Stimulated activated naive B cell treated with anti-CD40 and anti-IgM and Interleukin-4, amounts not matched to agents 10 μg/mL and 1 μg/mL and 100 μg/mL, for 72 hours (primary cell): ENCODE measurements at regions not wholly inside any gene's neighbourhood (a gene's known extent, or its start where the extent isn't known, plus 50 kb on each side); places are given as distances from the start of the nearest gene placed in this dataset.

Experiments
- ATAC-seq, 2 donors: fragments of 150-1000 bp; cut with Tn5 transposase; replicated peaks; 2 replicates each; pipeline ENCODE4 v1.10.0; 2021; ENCODE audit warnings: moderate library complexity in 1 of 2
- DNase-seq: peaks from one replicate; pipeline ENCODE4 v3.0.0; 2021
- H3K27ac Mint-ChIP-seq: one replicate; pipeline ENCODE4 v1.8.0; 2022; ENCODE audit warnings: mild to moderate bottlenecking, mixed read lengths
- H3K27me3 Mint-ChIP-seq, 2 donors: one replicate each; pipeline ENCODE4 v1.8.0; 2022; ENCODE audit warnings: mixed read lengths in 2 of 2
- H3K36me3 Mint-ChIP-seq, 2 donors: one replicate each; pipeline ENCODE4 v1.8.0; 2022; ENCODE audit warnings: mixed read lengths in 2 of 2, mild to moderate bottlenecking in 1 of 2
- H3K4me1 Mint-ChIP-seq, 2 donors: one replicate each; pipeline ENCODE4 v1.8.0; 2022; ENCODE audit warnings: mixed read lengths in 2 of 2, mild to moderate bottlenecking in 1 of 2
- H3K4me3 Mint-ChIP-seq, 2 donors: one replicate each; pipeline ENCODE4 v1.8.0; 2022; ENCODE audit warnings: mild to moderate bottlenecking in 2 of 2, mixed read lengths in 2 of 2, moderate library complexity in 1 of 2
- H3K9me3 Mint-ChIP-seq, 2 donors: one replicate each; pipeline ENCODE4 v1.8.0; 2022; ENCODE audit warnings: mixed read lengths in 2 of 2, mild to moderate bottlenecking in 1 of 2

DNA sequence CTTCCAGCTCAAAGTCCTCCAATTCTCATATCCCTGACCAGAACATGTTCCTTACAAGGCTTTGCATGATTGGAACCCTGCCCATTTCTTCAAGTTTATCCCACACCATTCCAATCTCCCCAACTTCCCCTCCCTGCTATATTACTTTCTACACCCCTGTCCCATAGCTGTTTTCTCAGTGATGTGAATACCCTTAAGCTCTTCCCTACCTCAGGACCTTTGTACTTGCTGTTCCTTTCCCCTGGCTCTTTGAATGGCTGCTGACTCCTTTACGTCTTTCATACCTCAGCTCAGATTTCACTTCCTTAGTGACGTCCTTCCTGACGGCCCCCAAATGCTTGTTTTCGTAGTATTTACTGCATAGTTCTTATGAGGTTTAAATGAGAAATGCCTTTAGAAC is 166.2 kb upstream of the ZNF462 start:
- Mint-ChIP-seq H3K4me3 (no peak overlapping the region), H3K27ac (no peak overlapping the region), H3K4me1 (no peaks in the 10 kb centered on the region), H3K9me3 (peaks cover 3% of the 10 kb centered on the region in 2 donors), H3K36me3 (no peaks in the 10 kb centered on the region), H3K27me3 (no peaks in the 10 kb centered on the region)
- ATAC-seq (no peak), DNase-seq (no peak)

DNA sequence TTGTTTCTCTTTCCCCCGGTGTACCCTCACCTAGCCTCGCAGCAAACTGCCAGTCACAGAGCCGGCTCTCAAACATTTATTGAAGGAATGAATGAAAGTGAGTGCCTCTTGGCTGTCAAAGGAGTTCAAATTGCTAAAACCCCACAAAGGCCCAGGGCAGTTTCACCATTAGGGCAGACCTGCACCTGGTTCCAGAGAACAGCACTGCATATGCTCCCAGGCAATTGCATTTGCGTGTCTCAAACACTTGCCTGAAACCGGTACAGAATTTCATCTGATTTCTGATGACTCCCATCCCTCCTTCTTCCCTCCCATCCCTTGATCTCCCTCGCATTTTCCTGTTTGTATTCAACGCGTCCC is 165.6 kb upstream of the ZNF462 start:
- H3K36me3 Mint-ChIP-seq = no peaks in the 10 kb centered on the region
- no peak overlapping the region for H3K27ac Mint-ChIP-seq
- DNase-seq (no peak), ATAC-seq (no peak)
- H3K4me1 Mint-ChIP-seq = no peaks in the 10 kb centered on the region
- H3K27me3 Mint-ChIP-seq = no peaks in the 10 kb centered on the region
- H3K4me3 Mint-ChIP-seq = no peak overlapping the region
- H3K9me3 Mint-ChIP-seq = peaks cover 4% of the 10 kb centered on the region in 2 donors

DNA sequence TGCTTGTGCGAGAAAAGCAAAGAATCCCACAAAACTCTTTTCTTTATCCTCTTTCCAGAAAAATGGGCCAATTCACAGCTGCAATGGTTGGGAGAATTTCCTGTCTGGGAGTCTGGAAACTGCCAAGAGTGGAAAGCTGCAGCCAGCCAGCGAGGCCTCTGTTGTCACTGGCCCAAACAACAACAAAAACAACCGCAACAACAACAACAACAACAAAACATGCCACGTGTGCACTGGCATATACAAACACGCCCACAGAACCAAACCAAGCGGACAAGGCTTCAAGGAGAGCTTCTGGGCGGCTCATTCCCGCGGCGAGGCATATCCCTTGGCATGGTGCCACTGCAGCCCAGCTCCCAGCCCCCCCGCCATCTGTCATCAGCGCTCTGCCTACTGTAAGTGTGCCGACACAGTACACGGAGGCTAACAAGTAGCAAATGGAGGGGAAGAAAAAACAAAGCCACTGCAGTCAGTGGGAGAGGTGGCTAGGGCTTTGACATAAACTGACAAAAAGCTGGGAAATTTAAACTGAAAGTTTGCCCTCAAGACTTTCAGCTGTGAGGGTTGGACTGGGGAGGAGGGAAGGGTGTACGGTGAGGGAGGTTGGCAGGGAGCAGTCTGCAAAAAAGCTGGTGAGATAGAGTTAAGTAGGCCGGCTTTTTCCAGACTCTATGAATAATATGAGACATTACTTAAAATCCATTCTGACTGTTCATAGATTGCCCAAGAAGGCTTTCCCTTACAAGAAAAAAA is 165.0 kb upstream of the ZNF462 start:
- no peak overlapping the region for H3K27ac Mint-ChIP-seq
- H3K9me3 Mint-ChIP-seq = peaks cover 4 to 7% of the 10 kb centered on the region in 2 donors
- ATAC-seq = no peak
- no peak overlapping the region for H3K4me3 Mint-ChIP-seq
- H3K36me3 Mint-ChIP-seq = no peaks in the 10 kb centered on the region
- H3K4me1 Mint-ChIP-seq = no peaks in the 10 kb centered on the region
- no peak for DNase-seq
- H3K27me3 Mint-ChIP-seq = no peaks in the 10 kb centered on the region

DNA sequence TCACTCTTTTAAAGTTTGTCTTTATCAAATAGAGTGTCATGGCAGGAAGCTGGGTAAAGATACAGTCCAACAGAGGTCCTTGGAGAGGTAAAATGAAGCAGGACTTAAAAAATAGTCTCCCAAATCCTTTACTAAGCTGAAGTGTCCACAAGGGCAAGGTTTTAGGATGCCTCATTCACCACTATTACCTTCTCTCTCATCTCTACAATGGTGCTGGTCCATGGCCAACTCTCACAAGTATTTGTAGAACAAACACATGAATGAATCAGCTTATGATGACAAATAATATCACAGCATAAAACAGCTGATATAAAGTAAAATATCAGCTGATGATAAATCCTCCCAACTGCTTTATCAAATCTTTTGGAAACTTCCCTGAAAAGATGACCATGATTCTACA is 162.3 kb upstream of the ZNF462 start:
- DNase-seq (no peak), ATAC-seq (no peak)
- H3K4me1 Mint-ChIP-seq = no peaks in the 10 kb centered on the region
- peaks cover 7% of the 10 kb centered on the region in 2 donors for H3K9me3 Mint-ChIP-seq
- H3K4me3 Mint-ChIP-seq = no peak overlapping the region
- no peaks in the 10 kb centered on the region for H3K36me3 Mint-ChIP-seq
- H3K27ac Mint-ChIP-seq = no peak overlapping the region
- no peaks in the 10 kb centered on the region for H3K27me3 Mint-ChIP-seq

DNA sequence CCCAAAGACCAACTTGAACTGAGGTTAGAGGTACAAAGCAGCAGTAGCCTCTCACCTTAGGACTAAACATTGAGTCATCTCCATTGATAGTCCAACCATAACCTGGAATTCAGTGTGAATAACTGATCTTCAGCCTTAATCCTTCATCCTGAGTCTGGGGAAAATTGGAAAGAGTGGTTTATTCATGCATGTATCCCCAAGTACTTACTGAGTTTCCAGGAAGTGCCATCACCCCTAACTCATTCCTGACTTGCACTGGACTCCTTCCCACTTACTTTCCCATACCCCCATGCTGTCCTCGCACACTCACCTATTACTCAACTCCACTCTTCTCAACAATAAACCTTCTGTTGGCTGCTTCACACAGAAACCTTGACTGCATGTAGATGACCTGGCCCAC is 161.4 kb upstream of the ZNF462 start:
- Mint-ChIP-seq H3K36me3 (no peaks in the 10 kb centered on the region), H3K4me3 (no peak overlapping the region), H3K27me3 (no peaks in the 10 kb centered on the region), H3K9me3 (peaks cover 7 to 8% of the 10 kb centered on the region in 2 donors), H3K4me1 (no peaks in the 10 kb centered on the region), H3K27ac (no peak overlapping the region)
- ATAC-seq (no peak), DNase-seq (no peak)

DNA sequence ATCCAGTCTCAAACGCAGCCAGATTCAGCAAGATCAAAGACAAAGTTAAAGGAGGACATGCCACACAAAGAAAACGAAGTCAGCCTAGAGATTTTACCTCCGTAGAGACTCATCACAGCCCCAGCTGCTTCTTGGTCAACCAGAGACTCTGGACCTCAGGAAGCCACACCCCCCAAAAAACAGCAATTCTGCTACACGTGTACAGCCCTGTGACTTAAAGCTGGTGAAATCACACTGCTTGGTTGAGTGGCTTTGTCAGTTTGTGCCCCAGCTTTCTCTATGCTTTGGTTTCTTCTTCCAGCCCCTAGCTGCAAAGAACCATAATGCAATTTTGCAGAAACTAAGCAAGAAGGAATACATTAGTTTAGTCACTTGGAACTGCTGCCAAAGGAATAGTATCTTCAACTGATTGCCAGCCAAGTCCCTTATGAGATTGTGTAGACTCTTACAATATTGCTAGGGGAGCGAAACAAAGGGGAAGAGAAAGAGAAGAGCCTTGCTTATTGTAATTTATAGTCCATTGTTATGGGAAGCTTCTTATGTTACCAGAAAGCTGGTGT is 158.8 kb upstream of the ZNF462 start:
- ATAC-seq = no peak
- Mint-ChIP-seq H3K36me3 (no peaks in the 10 kb centered on the region), H3K4me3 (no peak overlapping the region), H3K4me1 (no peaks in the 10 kb centered on the region), H3K27me3 (no peaks in the 10 kb centered on the region), H3K9me3 (peaks cover 7 to 8% of the 10 kb centered on the region in 2 donors), H3K27ac (no peak overlapping the region)
- no peak for DNase-seq

DNA sequence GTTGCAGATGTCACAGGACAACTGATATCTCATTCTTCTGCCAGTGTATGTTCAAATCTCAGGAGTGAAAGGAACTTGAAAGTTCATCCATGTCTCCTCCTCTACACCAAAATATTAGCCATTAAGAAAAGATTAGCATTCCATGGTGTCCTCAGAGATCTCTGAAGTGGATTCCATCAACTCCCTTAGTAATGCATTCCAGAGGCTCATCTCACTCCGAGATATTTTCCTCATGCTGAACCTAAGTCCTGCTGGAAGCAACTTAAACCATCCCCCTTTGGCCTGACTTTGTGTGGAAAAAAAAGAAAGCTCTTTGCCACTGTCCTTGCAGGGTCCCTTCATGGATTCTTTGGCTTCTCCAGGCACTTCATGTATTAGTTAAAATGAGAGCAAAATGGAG is 155.7 kb upstream of the ZNF462 start:
- DNase-seq = no peak
- Mint-ChIP-seq H3K4me3 (no peak overlapping the region), H3K36me3 (no peaks in the 10 kb centered on the region), H3K27ac (no peak overlapping the region), H3K9me3 (peaks cover 3% of the 10 kb centered on the region in 2 donors), H3K4me1 (no peaks in the 10 kb centered on the region), H3K27me3 (no peaks in the 10 kb centered on the region)
- no peak for ATAC-seq

DNA sequence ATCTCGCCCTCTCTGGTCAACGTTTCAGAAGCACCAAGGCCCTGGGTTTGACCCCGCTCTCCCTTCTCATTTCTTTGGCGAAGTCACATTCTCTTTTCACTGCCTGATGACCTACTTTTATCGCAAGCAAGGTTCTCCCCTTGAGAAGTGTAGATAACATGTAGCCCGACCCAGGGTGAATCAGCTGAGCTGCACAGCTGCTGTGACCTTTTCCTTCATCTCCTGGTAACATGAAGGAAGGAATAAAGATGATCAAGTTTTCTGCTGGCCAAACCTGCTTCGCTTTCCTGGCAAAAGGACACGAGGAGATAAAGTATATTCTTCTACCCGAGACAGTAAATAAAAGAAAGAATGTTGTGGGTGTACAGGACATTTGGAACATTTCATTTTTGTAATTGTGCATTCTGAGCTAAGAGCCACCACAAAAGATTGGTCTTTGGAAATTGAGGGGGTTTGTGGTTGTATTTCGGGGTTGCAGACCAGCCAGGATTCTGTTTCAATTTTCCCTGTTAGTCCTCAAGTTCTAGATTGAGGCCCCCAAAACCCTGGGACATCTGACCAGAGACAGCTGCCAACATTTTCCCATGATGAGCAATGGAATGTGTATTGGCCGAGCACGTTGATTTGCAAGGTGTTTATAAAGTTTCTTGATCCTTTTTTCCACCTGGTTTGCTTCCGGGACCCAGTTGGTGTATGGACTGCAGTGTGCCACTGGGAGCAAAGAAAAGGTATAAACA is 155.1 kb upstream of the ZNF462 start:
- H3K4me1 Mint-ChIP-seq = no peaks in the 10 kb centered on the region
- ATAC-seq (no peak), DNase-seq (no peak)
- H3K27ac Mint-ChIP-seq = no peak overlapping the region
- no peak overlapping the region for H3K4me3 Mint-ChIP-seq
- peaks cover 0 to 3% of the 10 kb centered on the region in 2 donors for H3K9me3 Mint-ChIP-seq
- no peaks in the 10 kb centered on the region for H3K36me3 Mint-ChIP-seq
- no peaks in the 10 kb centered on the region for H3K27me3 Mint-ChIP-seq

DNA sequence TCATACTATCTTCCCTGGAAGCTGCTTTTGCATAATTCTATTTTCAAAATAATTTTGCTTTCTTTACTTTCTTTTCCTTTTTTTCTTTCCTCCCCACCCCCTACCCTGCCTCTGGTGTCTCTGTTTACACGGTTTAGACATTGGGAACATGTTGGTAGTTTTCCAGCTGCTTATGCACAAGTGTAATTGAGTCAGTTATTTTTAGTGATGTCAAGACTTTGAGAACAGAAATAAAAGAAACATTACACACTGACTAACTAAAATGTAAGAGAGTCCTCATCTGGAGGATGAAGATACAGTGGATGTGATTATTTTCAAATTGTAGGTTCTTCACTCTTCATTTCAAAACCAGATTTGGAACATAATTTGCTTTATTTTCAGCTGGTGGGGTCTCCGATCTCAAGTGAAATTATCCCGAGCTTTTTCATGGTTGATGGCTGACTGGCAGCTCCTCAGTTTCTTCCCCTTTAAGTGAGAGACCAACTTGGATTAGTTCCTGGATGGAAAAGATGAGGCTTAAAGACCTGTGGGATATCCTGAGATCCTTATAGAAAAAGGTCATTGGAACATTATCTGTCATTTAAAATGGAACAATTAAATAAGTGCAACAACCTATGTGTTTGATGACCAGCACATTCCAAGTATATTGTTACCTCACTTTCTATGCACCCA is 154.4 kb upstream of the ZNF462 start:
- Mint-ChIP-seq H3K9me3 (peaks cover 0 to 3% of the 10 kb centered on the region in 2 donors), H3K27ac (no peak overlapping the region), H3K27me3 (no peaks in the 10 kb centered on the region), H3K36me3 (no peaks in the 10 kb centered on the region), H3K4me1 (no peaks in the 10 kb centered on the region), H3K4me3 (no peak overlapping the region)
- DNase-seq (no peak), ATAC-seq (no peak)

DNA sequence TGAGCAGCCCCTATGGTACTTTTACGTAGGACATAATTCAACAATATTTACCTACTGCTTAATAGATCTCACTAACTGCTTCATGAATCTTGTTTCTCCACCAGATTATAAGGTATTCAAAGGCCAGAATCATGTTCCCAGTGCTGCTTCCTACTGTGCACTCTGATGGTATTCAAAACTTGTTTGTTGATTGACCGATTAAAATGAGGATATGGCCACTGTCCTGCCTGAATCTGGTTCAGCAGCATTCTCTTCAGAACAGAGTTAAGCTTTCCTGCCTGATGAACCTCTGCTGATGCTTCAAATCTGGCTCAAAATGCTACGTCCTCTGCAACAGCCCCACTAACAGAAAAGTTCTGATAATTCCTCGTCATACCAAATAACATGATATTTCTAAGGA is 150.7 kb upstream of the ZNF462 start:
- no peak for DNase-seq
- Mint-ChIP-seq H3K4me1 (no peaks in the 10 kb centered on the region), H3K27ac (no peak overlapping the region), H3K9me3 (no peaks in the 10 kb centered on the region), H3K36me3 (no peaks in the 10 kb centered on the region), H3K4me3 (no peak overlapping the region), H3K27me3 (no peaks in the 10 kb centered on the region)
- no peak for ATAC-seq

DNA sequence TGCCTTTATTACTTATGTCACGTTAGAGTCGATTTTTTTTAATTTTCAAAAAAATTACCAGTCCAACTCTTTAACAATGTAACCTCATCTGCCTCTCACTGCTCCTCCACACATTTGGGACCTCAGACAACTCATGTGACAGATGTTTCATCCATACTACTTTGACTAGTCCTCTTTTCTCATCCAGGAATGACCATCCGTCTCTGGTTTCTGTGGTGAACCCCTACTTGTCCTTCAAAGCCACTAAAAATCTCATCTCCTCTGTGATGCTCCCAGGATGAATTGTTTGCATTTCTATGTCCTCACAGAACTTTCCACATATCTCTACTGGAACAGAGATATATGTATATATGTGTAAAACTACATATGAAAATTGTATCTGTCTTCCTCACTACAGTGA is 149.8 kb upstream of the ZNF462 start:
- no peaks in the 10 kb centered on the region for H3K4me1 Mint-ChIP-seq

DNA sequence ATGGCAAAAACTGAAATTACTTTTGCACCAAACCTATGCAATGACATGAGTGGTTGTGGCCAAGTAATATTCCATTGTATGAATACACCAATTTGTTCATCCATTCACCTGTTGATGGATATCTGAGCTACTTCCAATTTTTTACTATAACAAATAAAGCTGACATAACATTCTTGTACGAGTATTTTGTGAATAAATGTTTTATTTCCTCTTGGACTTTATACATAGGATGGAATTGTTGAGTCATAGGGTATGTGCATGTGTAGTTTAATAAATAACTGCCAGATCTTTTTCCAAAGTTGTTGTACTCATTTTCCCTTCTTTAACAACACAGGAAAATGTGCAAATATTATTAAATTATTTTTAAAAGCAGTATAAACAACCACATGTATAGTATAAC is 146.1 kb upstream of the ZNF462 start:
- no peaks in the 10 kb centered on the region for H3K9me3 Mint-ChIP-seq
- H3K4me1 Mint-ChIP-seq = no peaks in the 10 kb centered on the region
- no peak for ATAC-seq
- no peak for DNase-seq
- no peak overlapping the region for H3K4me3 Mint-ChIP-seq
- H3K36me3 Mint-ChIP-seq = no peaks in the 10 kb centered on the region
- H3K27ac Mint-ChIP-seq = no peak overlapping the region
- H3K27me3 Mint-ChIP-seq = no peaks in the 10 kb centered on the region

More for the DNA sequence above, 149.8 kb upstream of the ZNF462 start:
- ATAC-seq (no peak), DNase-seq (no peak)
- H3K27me3 Mint-ChIP-seq = no peaks in the 10 kb centered on the region
- H3K36me3 Mint-ChIP-seq = no peaks in the 10 kb centered on the region
- H3K9me3 Mint-ChIP-seq = no peaks in the 10 kb centered on the region
- H3K27ac Mint-ChIP-seq = no peak overlapping the region
- no peak overlapping the region for H3K4me3 Mint-ChIP-seq

DNA sequence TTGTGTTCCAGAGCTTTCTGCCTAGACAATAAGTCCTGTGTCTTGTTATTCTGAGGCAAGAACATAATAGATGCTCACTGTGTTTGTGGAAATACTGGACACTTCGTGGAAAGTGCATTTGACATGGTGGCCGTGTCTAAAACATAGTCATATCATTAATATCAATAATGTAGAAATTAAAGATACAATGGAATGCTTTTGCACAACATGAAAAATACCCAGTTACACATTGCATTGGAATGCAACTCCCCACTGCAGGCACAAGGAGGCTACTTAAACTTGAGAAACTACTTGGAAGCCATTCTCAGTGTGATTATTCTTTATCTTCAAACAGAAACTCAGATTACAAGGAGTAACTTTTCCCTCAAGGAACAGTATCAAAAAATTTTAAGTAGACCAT is 145.3 kb upstream of the ZNF462 start:
- Mint-ChIP-seq H3K27ac (no peak overlapping the region), H3K36me3 (no peaks in the 10 kb centered on the region), H3K4me1 (no peaks in the 10 kb centered on the region), H3K27me3 (no peaks in the 10 kb centered on the region), H3K4me3 (no peak overlapping the region), H3K9me3 (no peaks in the 10 kb centered on the region)
- DNase-seq (no peak), ATAC-seq (no peak)

DNA sequence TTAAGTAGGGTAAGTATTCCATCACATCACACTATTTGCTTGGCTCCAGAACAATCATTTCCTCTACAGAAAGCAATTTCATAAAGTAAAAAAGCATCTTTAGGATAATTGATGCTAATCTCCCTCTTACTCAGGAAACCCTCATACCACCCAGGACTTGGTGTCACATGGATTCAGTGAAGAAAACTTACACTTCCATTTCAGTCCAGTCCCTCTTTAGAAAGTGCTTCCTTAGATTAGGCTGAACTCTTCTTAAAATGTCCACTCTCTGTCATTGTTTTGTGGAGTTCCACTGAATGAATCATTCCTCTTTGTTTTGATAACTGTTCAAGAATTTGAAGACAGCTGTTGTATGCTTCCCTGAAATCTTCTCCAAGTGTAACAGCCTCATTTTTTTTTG is 144.0 kb upstream of the ZNF462 start:
- Mint-ChIP-seq H3K27ac (no peak overlapping the region), H3K27me3 (no peaks in the 10 kb centered on the region), H3K4me3 (no peak overlapping the region), H3K9me3 (no peaks in the 10 kb centered on the region), H3K4me1 (no peaks in the 10 kb centered on the region), H3K36me3 (no peaks in the 10 kb centered on the region)
- DNase-seq (no peak), ATAC-seq (no peak)
